ENCODE measurements at regions not wholly inside any gene's neighbourhood (a gene's known extent, or its start where the extent isn't known, plus 50 kb on each side); places are given as distances from the start of the nearest gene placed in this dataset.

DNA sequence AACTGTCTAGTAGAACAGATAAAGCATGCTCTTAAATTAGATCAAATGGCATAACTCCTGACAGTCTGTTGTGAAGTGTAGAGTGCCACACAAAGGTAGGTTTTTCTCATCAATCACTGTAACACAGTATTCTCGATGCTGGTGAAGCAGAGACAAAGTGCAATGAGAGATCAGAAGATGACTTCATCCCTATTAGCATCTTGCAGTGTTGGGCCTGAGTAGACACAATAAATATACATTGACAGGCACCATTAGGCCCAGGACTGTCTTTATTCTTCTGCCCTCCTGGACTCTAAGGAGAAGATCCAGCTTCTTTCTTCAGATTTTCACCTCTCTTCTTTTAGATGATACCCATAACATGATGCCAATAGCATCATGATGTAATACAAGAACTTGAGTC is 478.0 kb upstream of the TENM4 start:
- FAIRE-seq: no peak

DNA sequence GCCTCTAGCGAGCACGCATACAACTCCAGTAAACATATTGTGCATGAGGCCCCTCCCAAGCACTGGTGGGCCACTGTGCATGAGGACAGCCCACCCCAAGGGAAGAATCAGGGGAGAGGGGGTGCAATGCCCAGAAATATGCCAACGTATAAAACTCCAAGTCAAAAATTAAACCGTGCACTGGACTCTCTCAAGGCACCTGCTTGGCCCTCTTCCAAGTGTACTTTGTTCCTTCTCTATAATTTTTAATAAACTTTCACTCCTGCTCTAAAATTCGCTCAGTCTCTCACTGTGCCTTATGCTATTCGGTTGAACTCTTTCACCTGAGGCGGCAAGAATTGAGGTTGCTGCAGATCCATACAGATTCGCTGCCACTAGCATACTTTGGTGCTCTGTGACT is 465.3 kb upstream of the TENM4 start:
- FAIRE-seq: no peak

- no peak for FAIRE-seq
These were observed 461.7 kb upstream of the TENM4 start for GRCh38 chr11:79902493-79902892.

- FAIRE-seq: no peak
These were observed 457.1 kb upstream of the TENM4 start for GRCh38 chr11:79897896-79898295.

GRCh38 chr11:79896258-79896657 is 455.4 kb upstream of the TENM4 start:
- no peak for FAIRE-seq

- no peak for FAIRE-seq
These were observed 453.3 kb upstream of the TENM4 start for GRCh38 chr11:79894111-79894510.

- FAIRE-seq: no peak
These were observed 449.4 kb upstream of the TENM4 start for GRCh38 chr11:79890272-79890671.

DNA sequence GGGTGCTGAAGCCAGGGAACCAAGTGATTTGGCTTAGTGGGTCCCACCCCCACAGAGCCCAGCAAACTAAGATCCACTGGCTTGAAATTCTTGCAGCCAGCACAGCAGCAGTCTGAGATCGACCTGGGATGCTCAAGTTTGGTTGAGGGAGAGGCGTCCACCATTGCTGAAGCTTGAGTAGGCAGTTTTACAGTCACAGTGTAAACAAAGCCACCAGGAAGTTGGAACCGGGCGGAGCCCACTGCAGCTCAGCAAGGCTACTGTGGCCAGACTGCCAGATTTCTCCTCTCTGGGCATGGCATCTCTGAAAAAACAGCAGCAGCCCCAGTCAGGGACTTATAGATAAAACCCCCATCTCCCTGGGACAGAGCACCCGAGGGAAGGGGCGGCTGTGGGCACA is 424.1 kb upstream of the TENM4 start:
- FAIRE-seq: no peak

DNA sequence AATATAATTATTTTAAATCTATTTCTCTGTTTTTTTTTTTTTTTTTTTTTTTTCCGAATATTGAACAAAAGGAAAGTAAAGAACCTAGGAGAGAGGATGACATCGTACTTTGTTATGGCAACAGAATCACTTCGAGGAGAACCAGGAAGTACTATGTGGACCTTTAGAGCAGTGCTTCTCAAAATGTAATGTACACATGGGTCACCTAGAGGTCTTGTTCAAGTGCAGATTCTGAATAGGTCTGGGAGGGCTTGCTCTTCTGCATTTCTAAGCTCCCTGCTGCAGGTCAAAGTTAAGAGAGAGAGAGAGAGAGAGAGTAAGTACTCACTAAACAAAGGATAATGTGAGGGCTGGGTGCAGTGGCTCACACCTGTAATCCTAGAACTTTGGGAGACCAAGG is 419.5 kb upstream of the TENM4 start:
- FAIRE-seq: no peak

GRCh38 chr11:79857377-79858214 is 416.8 kb upstream of the TENM4 start:
- FAIRE-seq: no peak

- FAIRE-seq: no peak
These were observed 411.3 kb upstream of the TENM4 start for GRCh38 chr11:79852176-79852575.

- FAIRE-seq: no peak
These were observed 404.3 kb upstream of the TENM4 start for GRCh38 chr11:79845002-79845709.

- FAIRE-seq: no peak
These were observed 393.2 kb upstream of the TENM4 start for GRCh38 chr11:79834015-79834414.

DNA sequence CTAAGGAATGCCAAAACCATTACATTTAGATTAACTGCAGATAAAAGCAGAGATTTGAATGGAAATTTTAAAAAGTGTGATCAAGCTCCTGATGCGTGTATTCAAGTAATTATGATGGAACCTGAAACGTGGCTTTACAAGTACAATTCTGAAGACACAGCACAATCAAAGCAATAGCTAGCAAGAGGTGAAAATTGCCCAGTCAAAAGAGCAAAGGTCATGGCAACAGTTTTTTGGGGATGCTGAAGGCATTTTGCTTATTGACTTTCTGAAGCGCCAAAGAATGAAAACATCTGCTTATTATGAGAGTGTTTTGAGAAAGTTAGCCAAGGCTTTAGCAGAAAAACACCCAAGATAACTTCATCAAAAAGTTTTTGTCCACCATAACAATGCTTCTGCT is 389.6 kb upstream of the TENM4 start:
- peak; percentile 70 for FAIRE-seq

DNA sequence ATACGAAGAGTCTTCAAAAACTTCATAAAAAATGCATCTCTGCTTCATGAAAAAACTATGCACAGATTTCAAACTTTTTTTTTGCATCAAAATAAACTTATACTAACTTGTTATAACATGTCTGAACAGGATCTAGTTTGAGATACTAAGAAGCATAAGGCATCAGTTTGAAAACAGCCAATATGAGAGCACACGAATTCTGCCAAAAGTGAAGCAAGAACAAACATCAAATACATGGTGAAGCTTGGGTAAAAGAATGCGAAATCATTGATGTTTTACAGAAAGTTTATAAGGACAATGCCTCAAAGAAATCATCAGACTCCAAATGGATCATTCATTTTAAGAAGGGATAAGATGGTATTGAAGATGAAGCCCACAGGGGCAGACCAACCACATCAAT is 389.1 kb upstream of the TENM4 start:
- FAIRE-seq: no peak

- no peak for FAIRE-seq
These were observed 381.9 kb upstream of the TENM4 start for GRCh38 chr11:79822766-79823165.

DNA sequence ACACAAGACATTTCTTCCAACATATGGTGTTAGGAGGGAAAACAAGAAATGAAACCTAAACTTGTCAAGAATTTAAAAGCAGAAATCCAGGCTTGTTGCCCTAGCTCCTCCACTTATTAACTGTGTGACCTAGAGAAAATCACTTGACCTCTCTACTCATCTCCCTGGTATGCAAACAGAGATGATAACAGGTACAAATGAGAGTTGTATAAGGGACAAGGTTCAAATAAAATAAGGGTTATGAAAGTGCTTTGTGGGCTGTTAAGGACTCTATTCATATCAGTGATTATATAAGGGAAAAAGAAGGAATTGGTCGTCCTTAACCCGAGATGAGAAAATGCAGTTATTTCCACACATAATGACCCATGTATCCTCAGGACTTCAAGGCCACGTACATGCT is 372.7 kb upstream of the TENM4 start:
- no peak for FAIRE-seq

GRCh38 chr11:79809487-79809886 is 368.7 kb upstream of the TENM4 start:
- FAIRE-seq: no peak

- no peak for FAIRE-seq
These were observed 366.7 kb upstream of the TENM4 start for GRCh38 chr11:79807506-79807905.

GRCh38 chr11:79796704-79797103 is 355.9 kb upstream of the TENM4 start:
- no peak for FAIRE-seq

GRCh38 chr11:79794484-79795393 is 353.9 kb upstream of the TENM4 start:
- no peak for FAIRE-seq

DNA sequence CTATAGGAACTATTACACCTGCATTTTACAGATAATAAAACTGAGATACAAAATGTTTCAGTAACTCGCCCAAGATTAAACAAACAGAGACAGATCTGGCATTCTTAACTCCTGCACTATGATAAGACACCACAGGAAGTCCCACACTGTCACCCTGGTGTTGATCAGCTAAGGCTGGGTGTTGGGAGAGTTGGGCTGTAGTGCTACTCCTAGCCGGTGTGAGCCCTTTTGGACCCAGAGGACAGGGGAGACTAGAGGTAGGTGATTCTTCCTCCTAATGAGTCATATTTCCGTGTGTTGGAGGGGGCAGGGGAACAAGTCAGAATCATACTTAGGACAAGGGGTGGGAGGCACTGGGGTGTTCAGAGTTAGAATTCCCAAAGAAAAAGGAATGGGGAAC is 353.2 kb upstream of the TENM4 start:
- no peak for FAIRE-seq

- no peak for FAIRE-seq
These were observed 346.1 kb upstream of the TENM4 start for GRCh38 chr11:79786961-79787360.
